Testis (tissue), 2 donors: ENCODE measurements at regions not wholly inside any gene's neighbourhood (a gene's known extent, or its start where the extent isn't known, plus 50 kb on each side); places are given as distances from the start of the nearest gene placed in this dataset.
"Not testable (repeated sequence)": the region's sequence is repeated elsewhere in the genome, so short reads cannot be mapped to it uniquely, and the experiment has no call there.

Experiments
- DNase-seq: peaks from one replicate; pipeline ENCODE4 v3.0.0-alpha.2; 2019
- H3K27ac ChIP-seq, 2 donors: fragments of 200-600 bp; sonication (generic); one replicate each; pipeline ENCODE4 v1.5.1; 2019
- H3K27me3 ChIP-seq: fragments of 200-600 bp; sonication (generic); one replicate; pipeline ENCODE4 v1.5.1; 2019
- H3K36me3 ChIP-seq: fragments of 200-600 bp; sonication (generic); one replicate; pipeline ENCODE4 v1.5.1; 2017; ENCODE audit warnings: low read depth; ENCODE audit errors: missing control alignments
- H3K4me1 ChIP-seq: fragments of 200-600 bp; sonication (generic); one replicate; pipeline ENCODE4 v1.5.1; 2019
- H3K4me3 ChIP-seq, 2 donors: fragments of 200-600 bp; sonication (generic); one replicate each; pipeline ENCODE4 v1.5.1; 2017 to 2019
- H3K9me3 ChIP-seq: fragments of 200-600 bp; sonication (generic); one replicate; pipeline ENCODE4 v1.5.1; 2017
- CTCF ChIP-seq, 3 experiments: fragments of 450-650 bp in 2 of 3; fragments of 200-600 bp in 1 of 3; sonication (generic) in 1 of 3; IDR thresholded peaks; one replicate each; pipeline ENCODE4 v1.5.1; 2016 to 2019; ENCODE audit warnings: antibody characterized with exemption in 3 of 3, mild to moderate bottlenecking in 2 of 3, moderate library complexity in 1 of 3
- POLR2A ChIP-seq: fragments of 450-650 bp; IDR thresholded peaks from one replicate; pipeline ENCODE4 v1.6.1; 2017; ENCODE audit warnings: antibody characterized with exemption, mild to moderate bottlenecking, moderate library complexity
- WGBS, 2 donors: methylation state at CpG; one replicate each; pipeline ENCODE4 v1.1.5; 2018; 5-methylcytosine and 5-hydroxymethylcytosine counted together
- intact Hi-C: fragments of 100-400 bp; cut with DNase I; formaldehyde crosslinking; loops from one replicate; pipeline ENCODE4 v1.15.1; 2023; ENCODE audit warnings: low total_unique reads

- H3K27ac ChIP-seq = no peak overlapping the region
- H3K36me3 ChIP-seq = no peaks in the 10 kb centered on the region
- H3K4me3 ChIP-seq = no peak overlapping the region
- WGBS, 2 donors = 67 to 72% methylated on average over 4 of the region's 4 CpGs
- TF ChIP-seq POLR2A (no peak), CTCF (IDR thresholded peaks at IDR 0.05) (no peak)
- H3K9me3 ChIP-seq = no peaks in the 10 kb centered on the region
- no peak for DNase-seq
- no peaks in the 10 kb centered on the region for H3K4me1 ChIP-seq
- H3K27me3 ChIP-seq = no peaks in the 10 kb centered on the region
- intact Hi-C loops = no loop called here
Observed at GRCh38 chr19:28296506-28296905, 916.4 kb downstream of the UQCRFS1 start.

- H3K27me3 ChIP-seq, H3K4me1 ChIP-seq, DNase-seq, H3K9me3 ChIP-seq, intact Hi-C loops, H3K36me3 ChIP-seq, H3K27ac ChIP-seq, H3K4me3 ChIP-seq: not testable (repeated sequence)
- 93 to 100% methylated on average over 1 of the region's 1 CpG for WGBS, 2 donors
Observed at GRCh38 chr19:28294975-28295374, 918.0 kb downstream of the UQCRFS1 start.

- Histone ChIP-seq H3K36me3 (no peaks in the 10 kb centered on the region), H3K9me3 (no peaks in the 10 kb centered on the region), H3K27ac (no peak overlapping the region), H3K27me3 (no peaks in the 10 kb centered on the region), H3K4me1 (peaks cover under 1% of the 10 kb centered on the region), H3K4me3 (no peak overlapping the region)
- TF ChIP-seq POLR2A (no peak), CTCF (IDR thresholded peaks at IDR 0.05) (no peak)
- no peak for DNase-seq
- intact Hi-C loops = no loop called here
- WGBS, 2 donors = 70 to 72% methylated on average over 6 of the region's 6 CpGs
Observed at GRCh38 chr19:28294395-28294794, 918.6 kb downstream of the UQCRFS1 start.

- Histone ChIP-seq H3K27ac (no peak overlapping the region), H3K4me1 (peaks cover 7% of the 10 kb centered on the region), H3K4me3 (no peak overlapping the region), H3K27me3 (no peaks in the 10 kb centered on the region), H3K36me3 (no peaks in the 10 kb centered on the region), H3K9me3 (no peaks in the 10 kb centered on the region)
- no peak for DNase-seq
- no peak for TF ChIP-seq POLR2A
- TF ChIP-seq CTCF (IDR thresholded peaks at IDR 0.05) = no peak
- intact Hi-C loops = no loop called here
- WGBS, 2 donors = 91 to 92% methylated on average over 3 of the region's 3 CpGs
Observed at GRCh38 chr19:28293685-28294084, 919.3 kb downstream of the UQCRFS1 start.

- Histone ChIP-seq H3K9me3 (no peaks in the 10 kb centered on the region), H3K27me3 (no peaks in the 10 kb centered on the region), H3K4me3 (no peak overlapping the region), H3K36me3 (no peaks in the 10 kb centered on the region), H3K4me1 (peaks cover 9% of the 10 kb centered on the region), H3K27ac (no peak overlapping the region)
- intact Hi-C loops = no loop called here
- TF ChIP-seq POLR2A (no peak), CTCF (IDR thresholded peaks at IDR 0.05) (no peak)
- WGBS, 2 donors = 74 to 82% methylated on average over 8 to 10 of the region's 10 CpGs
- DNase-seq = no peak
Observed at GRCh38 chr19:28292822-28293500, 920.0 kb downstream of the UQCRFS1 start.
